ENCODE measurements at regions not wholly inside any gene's neighbourhood (a gene's known extent, or its start where the extent isn't known, plus 50 kb on each side); places are given as distances from the start of the nearest gene placed in this dataset.
"Not testable (repeated sequence)": the region's sequence is repeated elsewhere in the genome, so short reads cannot be mapped to it uniquely, and the experiment has no call there.

GRCh38 chr12:13325037-13325436 lies 128.5 kb downstream of the EMP1 start:
- not testable (repeated sequence) for DNase-seq (ENCODE audit: extremely low read depth, low read depth, low spot score)

GRCh38 chr12:13318231-13319015 lies 121.9 kb downstream of the EMP1 start:
- DNase-seq (ENCODE audit: extremely low read depth, low read depth, low spot score): no peak

- no peak for DNase-seq (ENCODE audit: extremely low read depth, low read depth, low spot score)
Measured at GRCh38 chr12:13316587-13317246, 120.2 kb downstream of the EMP1 start.

- DNase-seq (ENCODE audit: extremely low read depth, low read depth, low spot score): no peak
Measured at GRCh38 chr12:13313886-13314285, 117.4 kb downstream of the EMP1 start.

- DNase-seq (ENCODE audit: extremely low read depth, low read depth, low spot score): no peak
Measured at GRCh38 chr12:13311551-13311950, 115.0 kb downstream of the EMP1 start.

- DNase-seq (ENCODE audit: extremely low read depth, low read depth, low spot score): no peak
Measured at GRCh38 chr12:13307143-13307816, 110.8 kb downstream of the EMP1 start.

- DNase-seq (ENCODE audit: extremely low read depth, low read depth, low spot score): no peak
Measured at GRCh38 chr12:13304924-13305323, 108.4 kb downstream of the EMP1 start.

GRCh38 chr12:13299457-13299856 lies 102.9 kb downstream of the EMP1 start:
- no peak for DNase-seq (ENCODE audit: extremely low read depth, low read depth, low spot score)

GRCh38 chr12:13293096-13293495 lies 96.6 kb downstream of the EMP1 start:
- no peak for DNase-seq (ENCODE audit: extremely low read depth, low read depth, low spot score)

GRCh38 chr12:13289653-13290289 lies 93.2 kb downstream of the EMP1 start:
- no peak for DNase-seq (ENCODE audit: extremely low read depth, low read depth, low spot score)

GRCh38 chr12:13288937-13289652 lies 92.6 kb downstream of the EMP1 start:
- DNase-seq (ENCODE audit: extremely low read depth, low read depth, low spot score): no peak

- no peak for DNase-seq (ENCODE audit: extremely low read depth, low read depth, low spot score)
Measured at GRCh38 chr12:13288501-13288900, 92.0 kb downstream of the EMP1 start.

GRCh38 chr12:13283867-13284266 lies 87.3 kb downstream of the EMP1 start:
- no peak for DNase-seq (ENCODE audit: extremely low read depth, low read depth, low spot score)

GRCh38 chr12:13282861-13283260 lies 86.3 kb downstream of the EMP1 start:
- no peak for DNase-seq (ENCODE audit: extremely low read depth, low read depth, low spot score)

GRCh38 chr12:13278249-13278787 lies 81.8 kb downstream of the EMP1 start:
- DNase-seq (ENCODE audit: extremely low read depth, low read depth, low spot score): no peak

GRCh38 chr12:13277293-13277692 lies 80.8 kb downstream of the EMP1 start:
- no peak for DNase-seq (ENCODE audit: extremely low read depth, low read depth, low spot score)

- no peak for DNase-seq (ENCODE audit: extremely low read depth, low read depth, low spot score)
Measured at GRCh38 chr12:13275241-13276085, 78.9 kb downstream of the EMP1 start.

GRCh38 chr12:13273850-13274249 lies 77.3 kb downstream of the EMP1 start:
- DNase-seq (ENCODE audit: extremely low read depth, low read depth, low spot score): no peak

- DNase-seq (ENCODE audit: extremely low read depth, low read depth, low spot score): no peak
Measured at GRCh38 chr12:13273097-13273496, 76.6 kb downstream of the EMP1 start.
